Parathyroid adenoma (tissue), 2 donors: ENCODE measurements at regions not wholly inside any gene's neighbourhood (a gene's known extent, or its start where the extent isn't known, plus 50 kb on each side); places are given as distances from the start of the nearest gene placed in this dataset.

ENCODE experiments used
- H2AFZ ChIP-seq: fragments of 300-600 bp; sonication (generic); one replicate; pipeline ENCODE4 v1.7.0; 2017; ENCODE audit warnings: antibody characterized with exemption, mild to moderate bottlenecking
- H3K27ac ChIP-seq: fragments of 300-600 bp; sonication (generic); one replicate; pipeline ENCODE4 v1.7.0; 2017
- H3K27me3 ChIP-seq: fragments of 300-600 bp; sonication (generic); one replicate; pipeline ENCODE4 v1.7.0; 2017; ENCODE audit warnings: low read length; ENCODE audit not compliant: control insufficient read depth, insufficient read depth
- H3K36me3 ChIP-seq: fragments of 300-600 bp; sonication (generic); one replicate; pipeline ENCODE4 v1.7.0; 2017; ENCODE audit warnings: low read length; ENCODE audit not compliant: control insufficient read depth, insufficient read depth
- H3K4me1 ChIP-seq: fragments of 300-600 bp; sonication (generic); one replicate; pipeline ENCODE4 v1.7.0; 2017; ENCODE audit warnings: control low read depth
- H3K4me2 ChIP-seq: fragments of 300-600 bp; sonication (generic); one replicate; pipeline ENCODE4 v1.7.0; 2017; ENCODE audit warnings: low read length
- H3K4me3 ChIP-seq: fragments of 300-600 bp; sonication (generic); one replicate; pipeline ENCODE4 v1.7.0; 2017; ENCODE audit warnings: low read depth, low read length
- H3K79me2 ChIP-seq: fragments of 300-600 bp; sonication (generic); one replicate; pipeline ENCODE4 v1.7.0; 2017; ENCODE audit warnings: control low read depth
- H3K9ac ChIP-seq: fragments of 300-600 bp; sonication (generic); one replicate; pipeline ENCODE4 v1.7.0; 2017; ENCODE audit warnings: mild to moderate bottlenecking
- H3K9me3 ChIP-seq: fragments of 300-600 bp; sonication (generic); one replicate; pipeline ENCODE4 v1.7.0; 2017; ENCODE audit warnings: low read length; ENCODE audit not compliant: control insufficient read depth
- CTCF ChIP-seq: fragments of 300-600 bp; sonication (generic); IDR thresholded peaks from one replicate; pipeline ENCODE4 v1.7.0; 2017; ENCODE audit warnings: antibody characterized with exemption, mild to moderate bottlenecking
- donor health status: primary hyperparathyroidism.

- no peak overlapping the region for H3K9ac ChIP-seq
- no peak overlapping the region for H3K4me3 ChIP-seq
- H3K36me3 ChIP-seq: no peaks in the 10 kb centered on the region
- no peak overlapping the region for H2AFZ ChIP-seq
- H3K4me1 ChIP-seq: no peaks in the 10 kb centered on the region
- H3K27ac ChIP-seq: no peak overlapping the region
- no peak for TF ChIP-seq CTCF
- H3K27me3 ChIP-seq: no peaks in the 10 kb centered on the region
- no peaks in the 10 kb centered on the region for H3K79me2 ChIP-seq
- H3K4me2 ChIP-seq: no peak overlapping the region
- H3K9me3 ChIP-seq: no peaks in the 10 kb centered on the region
Observed at GRCh38 chr19:30634996-30635975, 263.1 kb downstream of the ZNF536 start.

GRCh38 chr19:30634131-30634830, 262.1 kb downstream of the ZNF536 start:
- Histone ChIP-seq H3K4me1 (no peaks in the 10 kb centered on the region), H3K27ac (no peak overlapping the region), H3K9me3 (no peaks in the 10 kb centered on the region), H2AFZ (no peak overlapping the region), H3K79me2 (no peaks in the 10 kb centered on the region), H3K4me3 (no peak overlapping the region), H3K36me3 (no peaks in the 10 kb centered on the region), H3K4me2 (no peak overlapping the region), H3K9ac (no peak overlapping the region), H3K27me3 (no peaks in the 10 kb centered on the region)
- TF ChIP-seq CTCF: no peak

- Histone ChIP-seq H3K36me3 (no peaks in the 10 kb centered on the region), H3K4me2 (no peak overlapping the region), H3K27ac (no peak overlapping the region), H3K4me3 (no peak overlapping the region), H2AFZ (no peak overlapping the region), H3K9me3 (no peaks in the 10 kb centered on the region), H3K9ac (no peak overlapping the region), H3K27me3 (no peaks in the 10 kb centered on the region), H3K79me2 (no peaks in the 10 kb centered on the region), H3K4me1 (no peaks in the 10 kb centered on the region)
- TF ChIP-seq CTCF: no peak
Observed at GRCh38 chr19:30631033-30631370, 258.8 kb downstream of the ZNF536 start.

GRCh38 chr19:30630289-30631032, 258.3 kb downstream of the ZNF536 start:
- Histone ChIP-seq H3K9ac (no peak overlapping the region), H3K27me3 (no peaks in the 10 kb centered on the region), H3K4me3 (no peak overlapping the region), H3K27ac (no peak overlapping the region), H2AFZ (no peak overlapping the region), H3K9me3 (no peaks in the 10 kb centered on the region), H3K79me2 (no peaks in the 10 kb centered on the region), H3K4me1 (no peaks in the 10 kb centered on the region), H3K4me2 (no peak overlapping the region), H3K36me3 (no peaks in the 10 kb centered on the region)
- TF ChIP-seq CTCF: no peak
